GM12878 (cell line): ENCODE measurements at regions not wholly inside any gene's neighbourhood (a gene's known extent, or its start where the extent isn't known, plus 50 kb on each side); places are given as distances from the start of the nearest gene placed in this dataset.

Experiments
- BRCA1 ChIP-seq: IDR thresholded peaks from 2 replicates; pipeline ENCODE4 v1.6.1; 2011; ENCODE audit warnings: low read depth, low read length, improper control_type of control experiment
- CBX5 ChIP-seq: sonication (generic); IDR thresholded peaks from 2 replicates; pipeline ENCODE4 v1.6.1; 2016; ENCODE audit warnings: low read depth, moderate library complexity, mild to moderate bottlenecking, inconsistent platforms
- DPF2 ChIP-seq: fragments of 450-650 bp; IDR thresholded peaks from 2 replicates; pipeline ENCODE4 v1.6.1; 2017; ENCODE audit warnings: mild to moderate bottlenecking
- FOXM1 ChIP-seq: IDR thresholded peaks from 2 replicates; pipeline ENCODE4 v1.6.1; 2012; ENCODE audit warnings: low read depth, mild to moderate bottlenecking, inconsistent platforms, low read length, moderate library complexity
- JUND ChIP-seq: IDR thresholded peaks from 2 replicates; pipeline ENCODE4 v1.6.1; 2012; ENCODE audit warnings: low read depth, mild to moderate bottlenecking, low read length, improper control_type of control experiment, moderate library complexity
- MYC ChIP-seq: IDR thresholded peaks from 2 replicates; pipeline ENCODE4 v1.6.1; 2011; ENCODE audit warnings: mild to moderate bottlenecking, low read length, moderate library complexity, inconsistent platforms; ENCODE audit not compliant: insufficient read depth, insufficient replicate concordance, insufficient read length, severe bottlenecking
- NFXL1 ChIP-seq: fragments of 450-650 bp; IDR thresholded peaks from 2 replicates; pipeline ENCODE4 v1.6.1; 2017; ENCODE audit warnings: antibody characterized with exemption, mild to moderate bottlenecking, borderline replicate concordance
- POLR2A ChIP-seq: IDR thresholded peaks from 2 replicates; pipeline ENCODE4 v1.6.1; 2011; ENCODE audit warnings: low read depth, mild to moderate bottlenecking, low read length
- SUPT20H ChIP-seq: IDR thresholded peaks from 2 replicates; pipeline ENCODE4 v1.6.1; 2011; ENCODE audit warnings: low read depth, mild to moderate bottlenecking, low read length, moderate library complexity, borderline replicate concordance; ENCODE audit not compliant: control insufficient read depth
- TARDBP ChIP-seq: IDR thresholded peaks from 2 replicates; pipeline ENCODE4 v1.6.1; 2016; ENCODE audit warnings: borderline replicate concordance
- TBL1XR1 ChIP-seq: IDR thresholded peaks from 2 replicates; pipeline ENCODE4 v1.6.1; 2012; ENCODE audit warnings: low read depth, low read length, improper control_type of control experiment
- TF ChIP-seq, protein P1 (sequence below), 3 experiments: IDR thresholded peaks in 2 of 3; conservative IDR thresholded peaks in 1 of 3; 2 replicates each; pipeline ENCODE4 v1.5.1; 2011; ENCODE audit warnings: low read depth in 3 of 3, low read length in 3 of 3, mild to moderate bottlenecking in 3 of 3, control low read depth in 2 of 3, moderate library complexity in 2 of 3, inconsistent platforms in 1 of 3, mixed read lengths in 1 of 3; ENCODE audit not compliant: control insufficient read depth in 2 of 3, insufficient read depth in 1 of 3; ENCODE audit errors: extremely low read depth in 1 of 3
- TF ChIP-seq, protein P2 (sequence below): IDR thresholded peaks from 2 replicates; pipeline ENCODE4 v1.6.1; 2012; ENCODE audit warnings: low read depth, low read length, improper control_type of control experiment
- TF ChIP-seq, protein P3 (sequence below): IDR thresholded peaks from 2 replicates; pipeline ENCODE4 v1.6.1; 2011; ENCODE audit warnings: low read depth, mild to moderate bottlenecking, low read length, moderate library complexity, borderline replicate concordance; ENCODE audit errors: extremely low read depth

DNA sequence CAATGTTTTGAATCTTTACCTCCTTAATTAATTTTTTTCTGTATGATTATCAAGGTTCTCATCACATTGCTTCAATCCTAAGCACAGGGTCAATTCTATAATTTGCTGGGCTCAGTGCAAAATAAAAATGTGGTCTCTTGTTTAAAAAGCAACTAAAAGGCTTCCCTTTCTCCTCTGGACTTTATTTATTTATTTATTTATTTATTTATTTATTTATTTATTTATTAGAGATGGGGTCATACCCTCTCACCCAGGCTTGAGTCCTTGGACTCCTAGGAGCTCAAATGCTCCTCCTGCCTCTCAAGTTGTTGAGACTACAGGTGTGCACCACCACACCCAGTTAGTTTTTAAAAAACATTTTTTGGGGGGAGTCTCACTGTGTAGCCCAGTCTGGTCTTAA, 710.1 kb upstream of the REG3G start:
- TF ChIP-seq, protein P1, sequence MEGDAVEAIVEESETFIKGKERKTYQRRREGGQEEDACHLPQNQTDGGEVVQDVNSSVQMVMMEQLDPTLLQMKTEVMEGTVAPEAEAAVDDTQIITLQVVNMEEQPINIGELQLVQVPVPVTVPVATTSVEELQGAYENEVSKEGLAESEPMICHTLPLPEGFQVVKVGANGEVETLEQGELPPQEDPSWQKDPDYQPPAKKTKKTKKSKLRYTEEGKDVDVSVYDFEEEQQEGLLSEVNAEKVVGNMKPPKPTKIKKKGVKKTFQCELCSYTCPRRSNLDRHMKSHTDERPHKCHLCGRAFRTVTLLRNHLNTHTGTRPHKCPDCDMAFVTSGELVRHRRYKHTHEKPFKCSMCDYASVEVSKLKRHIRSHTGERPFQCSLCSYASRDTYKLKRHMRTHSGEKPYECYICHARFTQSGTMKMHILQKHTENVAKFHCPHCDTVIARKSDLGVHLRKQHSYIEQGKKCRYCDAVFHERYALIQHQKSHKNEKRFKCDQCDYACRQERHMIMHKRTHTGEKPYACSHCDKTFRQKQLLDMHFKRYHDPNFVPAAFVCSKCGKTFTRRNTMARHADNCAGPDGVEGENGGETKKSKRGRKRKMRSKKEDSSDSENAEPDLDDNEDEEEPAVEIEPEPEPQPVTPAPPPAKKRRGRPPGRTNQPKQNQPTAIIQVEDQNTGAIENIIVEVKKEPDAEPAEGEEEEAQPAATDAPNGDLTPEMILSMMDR (IDR thresholded peaks at IDR 0.05 in 2 of 3, conservative IDR thresholded peaks at IDR 0.05 in 1 of 3; ENCODE audit: control insufficient read depth in 2 of 3, extremely low read depth in 1 of 3, insufficient read depth in 1 of 3, low read depth in 3 of 3, low read length in 3 of 3), result no peak
- no peak for TF ChIP-seq DPF2
- TF ChIP-seq TARDBP, result no peak
- TF ChIP-seq SUPT20H, result no peak
- TF ChIP-seq, protein P2, sequence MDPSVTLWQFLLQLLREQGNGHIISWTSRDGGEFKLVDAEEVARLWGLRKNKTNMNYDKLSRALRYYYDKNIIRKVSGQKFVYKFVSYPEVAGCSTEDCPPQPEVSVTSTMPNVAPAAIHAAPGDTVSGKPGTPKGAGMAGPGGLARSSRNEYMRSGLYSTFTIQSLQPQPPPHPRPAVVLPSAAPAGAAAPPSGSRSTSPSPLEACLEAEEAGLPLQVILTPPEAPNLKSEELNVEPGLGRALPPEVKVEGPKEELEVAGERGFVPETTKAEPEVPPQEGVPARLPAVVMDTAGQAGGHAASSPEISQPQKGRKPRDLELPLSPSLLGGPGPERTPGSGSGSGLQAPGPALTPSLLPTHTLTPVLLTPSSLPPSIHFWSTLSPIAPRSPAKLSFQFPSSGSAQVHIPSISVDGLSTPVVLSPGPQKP, result no peak
- TF ChIP-seq CBX5, result no peak
- no peak for TF ChIP-seq FOXM1
- TF ChIP-seq, protein P3, sequence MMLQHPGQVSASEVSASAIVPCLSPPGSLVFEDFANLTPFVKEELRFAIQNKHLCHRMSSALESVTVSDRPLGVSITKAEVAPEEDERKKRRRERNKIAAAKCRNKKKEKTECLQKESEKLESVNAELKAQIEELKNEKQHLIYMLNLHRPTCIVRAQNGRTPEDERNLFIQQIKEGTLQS, result no peak
- no peak for TF ChIP-seq TBL1XR1
- no peak for TF ChIP-seq JUND
- TF ChIP-seq POLR2A, result no peak
- no peak for TF ChIP-seq MYC
- TF ChIP-seq BRCA1, result no peak
- no peak for TF ChIP-seq NFXL1
